Gastrocnemius medialis (tissue), 4 donors: ENCODE measurements at regions not wholly inside any gene's neighbourhood (a gene's known extent, or its start where the extent isn't known, plus 50 kb on each side); places are given as distances from the start of the nearest gene placed in this dataset.

ENCODE experiments used
- ATAC-seq, 2 donors: fragments of 150-250 bp; one replicate each; pipeline ENCODE4 v1.9.1; 2016
- DNase-seq, 2 donors: peaks; one replicate each; pipeline ENCODE4 v3.0.0-alpha.2; 2019
- H3K27ac ChIP-seq, 4 donors: fragments of 200-600 bp; sonication (generic); 1 replicate in 1 of 4; 2 replicates in 3 of 4; pipeline ENCODE4 v1.5.1; 2016 to 2018; ENCODE audit warnings: mild to moderate bottlenecking in 2 of 4, moderate library complexity in 1 of 4
- H3K27me3 ChIP-seq, 3 donors: fragments of 200-600 bp; sonication (generic) in 2 of 3; 1 replicate in 1 of 3; 2 replicates in 2 of 3; pipeline versions ENCODE4 v1.5.1 to v1.6.0; 2016 to 2019; ENCODE audit warnings: mild to moderate bottlenecking in 1 of 3, moderate library complexity in 1 of 3
- H3K36me3 ChIP-seq, 2 donors: fragments of 200-600 bp; sonication (generic) in 1 of 2; one replicate each; pipeline ENCODE4 v1.5.1; 2017 to 2018
- H3K4me1 ChIP-seq, 2 donors: fragments of 200-600 bp; sonication (generic) in 1 of 2; one replicate each; pipeline ENCODE4 v1.5.1; 2016 to 2017; ENCODE audit warnings: mild to moderate bottlenecking in 2 of 2
- H3K4me3 ChIP-seq, 4 donors: fragments of 200-600 bp; sonication (generic) in 3 of 4; 1 replicate in 1 of 4; 2 replicates in 3 of 4; pipeline ENCODE4 v1.5.1; 2016 to 2019; ENCODE audit warnings: mild to moderate bottlenecking in 2 of 4
- H3K9me3 ChIP-seq, 3 donors: fragments of 200-600 bp; sonication (generic) in 2 of 3; 1 replicate in 1 of 3; 2 replicates in 2 of 3; pipeline ENCODE4 v1.5.1; 2016 to 2019
- POLR2A ChIP-seq, 2 donors: fragments of 450-650 bp; IDR thresholded peaks; one replicate each; pipeline ENCODE4 v1.6.1; 2017; ENCODE audit warnings: antibody characterized with exemption in 2 of 2, mild to moderate bottlenecking in 2 of 2, moderate library complexity in 2 of 2
- in situ Hi-C, 4 donors: fragments of 200-750 bp; cut with MboI; loops; one replicate each; pipeline versions ENCODE4 v1.15.0 to v1.8.0; 2017; ENCODE audit warnings: low sequenced_read_pairs in 4 of 4
- intact Hi-C: fragments of 100-400 bp; cut with DNase I; formaldehyde crosslinking; loops from one replicate; pipeline ENCODE4 v1.15.1; 2023; ENCODE audit warnings: low total_unique reads
- TF ChIP-seq, protein P1 (sequence below), 5 experiments: fragments of 450-650 bp in 3 of 5; fragments of 200-600 bp in 2 of 5; sonication (generic) in 2 of 5; IDR thresholded peaks in 4 of 5; conservative IDR thresholded peaks in 1 of 5; 1 replicate in 4 of 5; 2 replicates in 1 of 5; pipeline ENCODE4 v1.5.1; 2016 to 2019; ENCODE audit warnings: antibody characterized with exemption in 5 of 5, mild to moderate bottlenecking in 3 of 5, moderate library complexity in 3 of 5

DNA sequence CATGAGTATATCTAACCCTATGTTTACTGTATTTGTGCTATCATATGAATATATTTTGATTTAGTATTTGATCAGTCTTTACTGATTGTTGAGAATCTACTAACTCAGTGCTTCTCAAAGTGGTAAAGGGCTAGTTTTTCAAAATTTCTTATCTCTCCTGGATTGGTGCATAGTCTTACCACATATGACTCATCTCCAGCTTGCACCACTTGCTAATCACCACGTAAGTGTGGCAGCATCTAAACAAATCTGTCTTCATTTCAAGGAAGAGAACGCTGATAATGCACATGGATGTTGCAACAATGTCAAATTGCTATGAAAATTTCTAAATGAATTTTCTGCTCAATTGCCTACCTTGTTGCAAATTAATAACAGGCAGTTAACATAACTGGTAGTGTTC, 299.5 kb downstream of the PAX1 start:
- ATAC-seq (no peak), DNase-seq (no peak)
- Histone ChIP-seq H3K27ac (no peak overlapping the region), H3K27me3 (no peaks in the 10 kb centered on the region), H3K4me3 (no peak overlapping the region), H3K4me1 (no peaks in the 10 kb centered on the region), H3K9me3 (no peaks in the 10 kb centered on the region), H3K36me3 (no peaks in the 10 kb centered on the region)
- TF ChIP-seq POLR2A (IDR thresholded peaks at IDR 0.05), result no peak
- TF ChIP-seq, protein P1, sequence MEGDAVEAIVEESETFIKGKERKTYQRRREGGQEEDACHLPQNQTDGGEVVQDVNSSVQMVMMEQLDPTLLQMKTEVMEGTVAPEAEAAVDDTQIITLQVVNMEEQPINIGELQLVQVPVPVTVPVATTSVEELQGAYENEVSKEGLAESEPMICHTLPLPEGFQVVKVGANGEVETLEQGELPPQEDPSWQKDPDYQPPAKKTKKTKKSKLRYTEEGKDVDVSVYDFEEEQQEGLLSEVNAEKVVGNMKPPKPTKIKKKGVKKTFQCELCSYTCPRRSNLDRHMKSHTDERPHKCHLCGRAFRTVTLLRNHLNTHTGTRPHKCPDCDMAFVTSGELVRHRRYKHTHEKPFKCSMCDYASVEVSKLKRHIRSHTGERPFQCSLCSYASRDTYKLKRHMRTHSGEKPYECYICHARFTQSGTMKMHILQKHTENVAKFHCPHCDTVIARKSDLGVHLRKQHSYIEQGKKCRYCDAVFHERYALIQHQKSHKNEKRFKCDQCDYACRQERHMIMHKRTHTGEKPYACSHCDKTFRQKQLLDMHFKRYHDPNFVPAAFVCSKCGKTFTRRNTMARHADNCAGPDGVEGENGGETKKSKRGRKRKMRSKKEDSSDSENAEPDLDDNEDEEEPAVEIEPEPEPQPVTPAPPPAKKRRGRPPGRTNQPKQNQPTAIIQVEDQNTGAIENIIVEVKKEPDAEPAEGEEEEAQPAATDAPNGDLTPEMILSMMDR (IDR thresholded peaks at IDR 0.05 in 4 of 5, conservative IDR thresholded peaks at IDR 0.05 in 1 of 5), result no peak
- intact Hi-C loops (no loop called here), in situ Hi-C loops (no loop called here)

DNA sequence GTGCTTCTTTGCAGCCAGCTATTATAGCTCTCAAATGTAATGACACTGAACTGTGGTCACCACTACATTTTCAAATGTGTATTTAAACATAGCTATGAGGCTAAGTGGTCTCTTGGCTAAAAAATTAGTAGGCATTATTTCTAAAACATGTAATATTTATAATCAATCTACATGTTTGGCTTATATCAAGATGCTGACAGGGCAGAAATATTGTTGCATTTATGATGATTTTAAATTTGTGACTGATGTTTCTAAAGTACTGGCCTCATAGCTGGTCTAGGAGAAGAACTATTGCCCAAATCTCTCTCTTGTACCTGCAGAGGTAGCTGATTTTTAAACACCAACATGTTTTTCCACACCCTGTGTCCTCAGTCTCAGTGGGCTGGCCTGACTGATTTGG, 298.2 kb downstream of the PAX1 start:
- intact Hi-C loops, result no loop called here
- TF ChIP-seq, protein P1 (IDR thresholded peaks at IDR 0.05 in 4 of 5, conservative IDR thresholded peaks at IDR 0.05 in 1 of 5), result no peak
- no peak for TF ChIP-seq POLR2A (IDR thresholded peaks at IDR 0.05)
- H3K36me3 ChIP-seq, result no peaks in the 10 kb centered on the region
- H3K9me3 ChIP-seq, result no peaks in the 10 kb centered on the region
- in situ Hi-C loops, result no loop called here
- ATAC-seq, result no peak
- H3K4me3 ChIP-seq, result no peak overlapping the region
- no peaks in the 10 kb centered on the region for H3K27me3 ChIP-seq
- no peaks in the 10 kb centered on the region for H3K4me1 ChIP-seq
- DNase-seq, result no peak
- H3K27ac ChIP-seq, result no peak overlapping the region

GRCh38 chr20:22001886-22002285, 296.4 kb downstream of the PAX1 start:
- ATAC-seq (no peak), DNase-seq (no peak)
- no peaks in the 10 kb centered on the region for H3K27me3 ChIP-seq
- H3K9me3 ChIP-seq, result no peaks in the 10 kb centered on the region
- H3K4me1 ChIP-seq, result no peaks in the 10 kb centered on the region
- TF ChIP-seq, protein P1 (IDR thresholded peaks at IDR 0.05 in 4 of 5, conservative IDR thresholded peaks at IDR 0.05 in 1 of 5), result no peak
- TF ChIP-seq POLR2A (IDR thresholded peaks at IDR 0.05), result no peak
- no peak overlapping the region for H3K27ac ChIP-seq
- in situ Hi-C loops, result no loop called here
- no peaks in the 10 kb centered on the region for H3K36me3 ChIP-seq
- H3K4me3 ChIP-seq, result no peak overlapping the region
- intact Hi-C loops, result no loop called here

- Histone ChIP-seq H3K9me3 (no peaks in the 10 kb centered on the region), H3K4me3 (no peak overlapping the region), H3K27me3 (no peaks in the 10 kb centered on the region), H3K4me1 (no peaks in the 10 kb centered on the region), H3K36me3 (no peaks in the 10 kb centered on the region), H3K27ac (no peak overlapping the region)
- intact Hi-C loops, result no loop called here
- TF ChIP-seq, protein P1 (IDR thresholded peaks at IDR 0.05 in 4 of 5, conservative IDR thresholded peaks at IDR 0.05 in 1 of 5), result no peak
- TF ChIP-seq POLR2A (IDR thresholded peaks at IDR 0.05), result no peak
- in situ Hi-C loops, result no loop called here
- no peak for DNase-seq
- ATAC-seq, result no peak
These were observed 290.0 kb downstream of the PAX1 start for GRCh38 chr20:21995461-21995860.

DNA sequence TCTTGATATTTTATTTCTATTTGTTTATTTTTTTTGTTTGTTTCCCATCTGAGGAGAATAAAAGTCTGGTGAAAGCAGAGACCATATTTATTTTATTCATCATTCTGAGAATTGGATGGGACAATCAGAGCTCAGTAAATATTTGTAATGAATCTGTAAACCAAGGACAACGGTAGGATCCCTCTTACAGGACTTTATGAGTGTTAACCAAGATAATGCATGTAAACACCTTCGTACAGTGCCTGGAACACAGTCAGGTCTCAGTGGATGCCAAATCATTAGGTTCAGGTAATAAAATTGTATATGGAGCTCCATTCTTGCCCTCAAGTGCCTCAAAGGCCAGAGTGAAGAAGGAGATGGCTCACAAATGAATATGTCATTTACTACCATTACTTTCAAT, 288.7 kb downstream of the PAX1 start:
- Histone ChIP-seq H3K27ac (no peak overlapping the region), H3K4me3 (no peak overlapping the region), H3K27me3 (no peaks in the 10 kb centered on the region), H3K4me1 (no peaks in the 10 kb centered on the region), H3K36me3 (no peaks in the 10 kb centered on the region), H3K9me3 (no peaks in the 10 kb centered on the region)
- DNase-seq, result no peak
- no peak for ATAC-seq
- TF ChIP-seq, protein P1 (IDR thresholded peaks at IDR 0.05 in 4 of 5, conservative IDR thresholded peaks at IDR 0.05 in 1 of 5), result no peak
- no peak for TF ChIP-seq POLR2A (IDR thresholded peaks at IDR 0.05)
- intact Hi-C loops, result no loop called here
- in situ Hi-C loops, result no loop called here
